ENCODE measurements at regions not wholly inside any gene's neighbourhood (a gene's known extent, or its start where the extent isn't known, plus 50 kb on each side); places are given as distances from the start of the nearest gene placed in this dataset.

DNA sequence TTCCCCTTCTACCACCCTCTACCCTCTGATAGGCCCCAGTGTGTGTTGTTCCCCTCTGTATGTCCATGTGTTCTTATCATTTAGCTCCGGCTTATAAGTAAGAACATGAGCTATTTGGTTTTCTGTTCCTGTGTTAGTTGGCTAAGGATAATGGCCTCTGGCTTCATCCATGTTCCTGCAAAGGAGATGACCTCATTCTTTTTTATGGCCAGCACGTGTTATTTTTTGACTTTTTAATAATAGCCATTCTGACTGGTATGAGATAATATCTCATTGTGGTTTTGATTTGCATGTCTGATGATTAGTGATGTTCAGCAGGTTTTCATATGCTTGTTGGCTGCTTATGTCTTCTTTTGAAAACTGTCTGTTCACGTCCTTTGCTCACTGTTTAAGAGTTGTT, 63.1 kb upstream of the NPHP3 start:
- Histone ChIP-seq H3K9me3 (ENCODE audit: low read depth) (no peaks in the 10 kb centered on the region), H3K27me3 (no peaks in the 10 kb centered on the region), H3K36me3 (no peaks in the 10 kb centered on the region), H3K4me1 (ENCODE audit: low read depth) (no peaks in the 10 kb centered on the region), H3K4me3 (no peak overlapping the region), H3K27ac (no peak overlapping the region)
- TF ChIP-seq CTCF (IDR thresholded peaks at IDR 0.05; ENCODE audit: low read depth, low read length), result no peak
- peak in 1 of 2 donors; percentile 11 for DNase-seq (ENCODE audit: low read depth in 1 of 2, low spot score in 1 of 2)

- no peak for TF ChIP-seq CTCF (IDR thresholded peaks at IDR 0.05; ENCODE audit: low read depth, low read length)
- peak in 1 of 2 donors; percentile 22 for DNase-seq (ENCODE audit: low read depth in 1 of 2, low spot score in 1 of 2)
Measured at GRCh38 chr3:132784502-132785025, 62.4 kb upstream of the NPHP3 start.

GRCh38 chr3:132783152-132783551, 60.9 kb upstream of the NPHP3 start:
- no peaks in the 10 kb centered on the region for H3K4me1 ChIP-seq (ENCODE audit: low read depth)
- H3K36me3 ChIP-seq, result no peaks in the 10 kb centered on the region
- no peaks in the 10 kb centered on the region for H3K9me3 ChIP-seq (ENCODE audit: low read depth)
- no peak for TF ChIP-seq CTCF (IDR thresholded peaks at IDR 0.05; ENCODE audit: low read depth, low read length)
- DNase-seq (ENCODE audit: low read depth in 1 of 2, low spot score in 1 of 2), result peak in 1 of 2 donors; percentile 44
- H3K27me3 ChIP-seq, result no peaks in the 10 kb centered on the region
- no peak overlapping the region for H3K27ac ChIP-seq
- no peak overlapping the region for H3K4me3 ChIP-seq

More at GRCh38 chr3:132784502-132785025, 62.4 kb upstream of the NPHP3 start:
- H3K27ac ChIP-seq, result no peak overlapping the region
- no peaks in the 10 kb centered on the region for H3K36me3 ChIP-seq
- H3K4me3 ChIP-seq, result no peak overlapping the region
- no peaks in the 10 kb centered on the region for H3K27me3 ChIP-seq
- H3K4me1 ChIP-seq (ENCODE audit: low read depth), result no peaks in the 10 kb centered on the region
- H3K9me3 ChIP-seq (ENCODE audit: low read depth), result no peaks in the 10 kb centered on the region

- no peaks in the 10 kb centered on the region for H3K36me3 ChIP-seq
- no peaks in the 10 kb centered on the region for H3K4me1 ChIP-seq (ENCODE audit: low read depth)
- H3K4me3 ChIP-seq, result no peak overlapping the region
- no peak overlapping the region for H3K27ac ChIP-seq
- no peaks in the 10 kb centered on the region for H3K27me3 ChIP-seq
- no peaks in the 10 kb centered on the region for H3K9me3 ChIP-seq (ENCODE audit: low read depth)
- DNase-seq (ENCODE audit: low read depth in 1 of 2, low spot score in 1 of 2), result no peak
- TF ChIP-seq CTCF (IDR thresholded peaks at IDR 0.05; ENCODE audit: low read depth, low read length), result no peak
Measured at GRCh38 chr3:132781922-132782321, 59.7 kb upstream of the NPHP3 start.

DNA sequence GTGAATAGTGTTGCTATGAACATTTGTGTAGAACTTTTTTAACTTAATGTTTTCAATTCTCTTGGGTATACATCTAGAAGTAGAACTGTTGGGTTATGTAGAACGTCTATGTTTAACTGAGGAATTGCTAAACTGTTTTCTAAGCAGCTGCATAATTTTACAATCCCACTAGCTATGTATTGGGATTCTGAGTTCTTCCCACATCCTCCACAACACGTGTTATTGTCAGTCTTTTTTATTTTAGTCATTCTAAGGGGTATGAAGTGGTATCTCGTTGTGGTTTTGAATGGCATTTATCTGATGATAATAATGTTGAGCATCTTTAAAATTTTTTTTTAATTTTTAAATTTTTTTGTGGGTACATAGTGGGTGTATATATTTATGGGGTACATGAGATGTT, 55.0 kb upstream of the NPHP3 start:
- no peak overlapping the region for H3K4me3 ChIP-seq
- no peak for DNase-seq (ENCODE audit: low read depth in 1 of 2, low spot score in 1 of 2)
- H3K9me3 ChIP-seq (ENCODE audit: low read depth), result no peaks in the 10 kb centered on the region
- H3K27me3 ChIP-seq, result no peaks in the 10 kb centered on the region
- no peaks in the 10 kb centered on the region for H3K4me1 ChIP-seq (ENCODE audit: low read depth)
- no peak overlapping the region for H3K27ac ChIP-seq
- no peaks in the 10 kb centered on the region for H3K36me3 ChIP-seq
- no peak for TF ChIP-seq CTCF (IDR thresholded peaks at IDR 0.05; ENCODE audit: low read depth, low read length)
